ENCODE measurements at regions not wholly inside any gene's neighbourhood (a gene's known extent, or its start where the extent isn't known, plus 50 kb on each side); places are given as distances from the start of the nearest gene placed in this dataset.

GRCh38 chr5:30968971-30969370 is 224.5 kb upstream of the CDH6 start:
- Mint-ChIP-seq H3K9me3 (peaks cover 11% of the 10 kb centered on the region), H3K4me1 (peaks cover 10% of the 10 kb centered on the region), H3K36me3 (peaks cover 3% of the 10 kb centered on the region), H3K27ac (no peak overlapping the region), H3K27me3 (ENCODE audit: insufficient read depth, low read depth) (peaks cover under 1% of the 10 kb centered on the region), H3K4me3 (no peak overlapping the region)
- H2AFZ ChIP-seq (replicated peaks) = no peak overlapping the region
- no peaks in the 10 kb centered on the region for H3K9me3 ChIP-seq (ENCODE audit: low read depth)
- H3K4me1 ChIP-seq = no peaks in the 10 kb centered on the region
- H3K27ac ChIP-seq = no peak overlapping the region
- H3K27me3 ChIP-seq = no peaks in the 10 kb centered on the region
- DNase-seq (ENCODE audit: low spot score) = no peak
- H3K4me2 ChIP-seq = no peak overlapping the region
- H4K20me1 ChIP-seq (ENCODE audit: low read depth) = no peaks in the 10 kb centered on the region
- TF ChIP-seq CTCF (IDR thresholded peaks at IDR 0.05) (no peak), EZH2 (IDR thresholded peaks at IDR 0.05) (no peak), EZH2phosphoT487 (IDR thresholded peaks at IDR 0.05) (no peak)
- no peaks in the 10 kb centered on the region for H3K79me2 ChIP-seq (ENCODE audit: low read depth)
- no peak overlapping the region for H3K4me3 ChIP-seq
- no peaks in the 10 kb centered on the region for H3K36me3 ChIP-seq
- no peak overlapping the region for H3K9ac ChIP-seq
- H3F3A ChIP-seq (ENCODE audit: low read depth) = no peaks in the 10 kb centered on the region

- peaks cover 53% of the 10 kb centered on the region for H3K4me1 ChIP-seq
- peaks cover 3% of the 10 kb centered on the region for H3K36me3 Mint-ChIP-seq
- no peak overlapping the region for H3K27ac ChIP-seq
- H3K36me3 ChIP-seq = no peaks in the 10 kb centered on the region
- no peak for DNase-seq (ENCODE audit: low spot score)
- TF ChIP-seq CTCF (IDR thresholded peaks at IDR 0.05) (no peak), EZH2phosphoT487 (IDR thresholded peaks at IDR 0.05) (no peak), EZH2 (IDR thresholded peaks at IDR 0.05) (no peak)
- H2AFZ ChIP-seq (replicated peaks) = no peak overlapping the region
- peaks cover under 1% of the 10 kb centered on the region for H3K9me3 Mint-ChIP-seq
- H3K4me2 ChIP-seq = no peak overlapping the region
- no peaks in the 10 kb centered on the region for H3K27me3 ChIP-seq
- peaks cover 18% of the 10 kb centered on the region for H3F3A ChIP-seq (ENCODE audit: low read depth)
- no peaks in the 10 kb centered on the region for H3K79me2 ChIP-seq (ENCODE audit: low read depth)
- no peak overlapping the region for H3K4me3 ChIP-seq
- H3K4me1 Mint-ChIP-seq = peaks cover 11% of the 10 kb centered on the region
- no peaks in the 10 kb centered on the region for H4K20me1 ChIP-seq (ENCODE audit: low read depth)
- H3K4me3 Mint-ChIP-seq = no peak overlapping the region
- H3K9ac ChIP-seq = no peak overlapping the region
- no peaks in the 10 kb centered on the region for H3K9me3 ChIP-seq (ENCODE audit: low read depth)
- peaks cover 3% of the 10 kb centered on the region for H3K27me3 Mint-ChIP-seq (ENCODE audit: insufficient read depth, low read depth)
- H3K27ac Mint-ChIP-seq = no peak overlapping the region
Measured at GRCh38 chr5:30960036-30960435, 233.4 kb upstream of the CDH6 start.

- H3K4me1 ChIP-seq = peaks cover 53% of the 10 kb centered on the region
- no peaks in the 10 kb centered on the region for H3K36me3 ChIP-seq
- no peak overlapping the region for H3K9ac ChIP-seq
- no peak overlapping the region for H3K4me3 ChIP-seq
- H2AFZ ChIP-seq (replicated peaks) = peak overlapping the region; percentile 36
- no peaks in the 10 kb centered on the region for H3K9me3 ChIP-seq (ENCODE audit: low read depth)
- Mint-ChIP-seq H3K4me3 (no peak overlapping the region), H3K4me1 (peaks cover 11% of the 10 kb centered on the region), H3K27ac (peak overlapping the region; percentile 86), H3K27me3 (ENCODE audit: insufficient read depth, low read depth) (peaks cover 3% of the 10 kb centered on the region), H3K9me3 (peaks cover 2% of the 10 kb centered on the region), H3K36me3 (peaks cover 4% of the 10 kb centered on the region)
- peaks cover 21% of the 10 kb centered on the region for H3F3A ChIP-seq (ENCODE audit: low read depth)
- no peak overlapping the region for H3K27ac ChIP-seq
- no peak for TF ChIP-seq EZH2phosphoT487 (IDR thresholded peaks at IDR 0.05)
- TF ChIP-seq CTCF (IDR thresholded peaks at IDR 0.05) = no peak
- TF ChIP-seq EZH2 (IDR thresholded peaks at IDR 0.05) = no peak
- peak overlapping the region; percentile 9 for H3K4me2 ChIP-seq
- H3K79me2 ChIP-seq (ENCODE audit: low read depth) = no peaks in the 10 kb centered on the region
- no peaks in the 10 kb centered on the region for H4K20me1 ChIP-seq (ENCODE audit: low read depth)
- peak; percentile 11 for DNase-seq (ENCODE audit: low spot score)
- H3K27me3 ChIP-seq = no peaks in the 10 kb centered on the region
Measured at GRCh38 chr5:30959238-30959637, 234.2 kb upstream of the CDH6 start.
